Esophagus mucosa (tissue), 1 donor: ENCODE measurements at regions not wholly inside any gene's neighbourhood (a gene's known extent, or its start where the extent isn't known, plus 50 kb on each side); places are given as distances from the start of the nearest gene placed in this dataset.
A peak's percentile ranks its signal among the peaks of the same experiment; 100 is the strongest.
"Not testable (repeated sequence)": the region's sequence is repeated elsewhere in the genome, so short reads cannot be mapped to it uniquely, and the experiment has no call there.

Experiments used
- ATAC-seq: fragments of 200-7000 bp; cut with Tn5 transposase; one replicate; pipeline ENCODE4 v1.9.1; 2020
- donor health status: DM: yes; HTN: yes; CAD: no.

- ATAC-seq: no peak
Measured at GRCh38 chr5:91464886-91465646, 81.9 kb upstream of the ARRDC3 start.

- no peak for ATAC-seq
Measured at GRCh38 chr5:91457681-91458058, 74.6 kb upstream of the ARRDC3 start.

DNA sequence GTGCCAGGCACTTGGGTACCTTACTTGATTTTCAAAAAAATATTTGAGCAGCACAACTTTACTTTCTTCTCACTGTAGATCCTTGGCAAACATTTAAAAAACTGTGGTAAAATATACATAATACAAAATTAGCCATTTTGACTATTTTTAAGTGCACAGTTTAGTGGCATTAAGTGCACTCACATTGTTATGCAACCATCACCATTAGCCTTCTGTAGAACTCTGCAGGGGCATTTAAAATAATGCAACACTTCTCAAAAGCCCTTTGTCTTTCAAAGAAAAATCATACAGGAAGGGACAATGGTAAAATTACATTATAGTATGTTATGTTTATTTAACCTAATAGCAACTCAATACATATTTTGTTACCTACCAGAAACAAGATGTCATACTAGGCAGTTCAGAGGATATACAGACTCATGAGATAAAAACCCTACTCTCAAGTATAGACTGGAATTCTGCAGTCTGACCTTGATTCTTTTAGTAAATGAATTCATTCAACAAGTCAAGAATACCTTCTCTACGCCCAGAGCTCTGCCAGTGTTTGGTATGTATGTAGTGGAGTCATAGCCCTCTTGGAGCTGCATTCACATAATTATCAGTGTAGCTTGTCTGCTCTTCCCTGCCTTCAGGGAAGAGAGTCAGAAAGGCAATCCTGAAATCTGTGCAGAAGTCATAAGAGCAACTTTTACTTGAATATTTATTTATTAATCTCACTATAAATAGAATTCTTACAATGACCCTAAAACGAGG is 74.0 kb upstream of the ARRDC3 start:
- no peak for ATAC-seq

DNA sequence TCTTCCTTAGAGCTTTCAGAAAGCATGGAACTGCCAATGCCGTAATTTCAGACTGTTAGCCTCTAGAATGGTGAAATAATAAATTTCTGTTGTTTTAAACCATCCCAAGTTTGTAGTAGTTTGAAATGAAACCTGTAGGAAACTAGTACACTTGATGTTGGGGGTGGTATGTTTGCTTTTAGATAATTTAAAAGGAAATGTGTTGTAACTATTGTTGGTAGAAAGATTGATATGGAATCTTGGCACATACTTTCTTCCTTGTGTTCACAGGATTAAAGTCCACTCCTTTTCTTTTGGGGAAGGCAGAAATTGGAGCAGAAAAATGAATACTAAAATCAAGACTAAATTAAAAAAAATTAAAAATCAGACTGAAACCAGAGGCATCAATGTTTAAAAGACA is 66.0 kb upstream of the ARRDC3 start:
- ATAC-seq: no peak

GRCh38 chr5:91448079-91448478 is 65.0 kb upstream of the ARRDC3 start:
- ATAC-seq: not testable (repeated sequence)

DNA sequence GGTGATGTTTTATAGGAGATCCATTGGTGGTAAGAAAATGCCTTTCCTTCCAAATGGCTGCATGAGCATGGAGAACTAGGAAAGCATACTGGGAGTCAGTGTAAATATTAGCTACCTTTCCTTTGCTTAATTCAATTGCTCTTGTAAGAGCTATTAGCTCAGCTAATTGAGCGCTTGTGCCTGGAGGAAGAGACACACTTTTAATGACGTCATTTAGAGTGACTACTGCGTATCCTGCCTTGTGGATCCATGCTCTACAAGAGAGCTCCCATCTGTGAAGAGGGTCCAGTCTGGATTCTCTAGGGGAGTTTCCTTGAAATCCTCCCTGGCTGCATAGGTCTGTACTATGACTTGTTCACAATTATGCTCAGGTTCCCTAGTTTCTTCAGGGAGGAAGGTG is 63.8 kb upstream of the ARRDC3 start:
- ATAC-seq: not testable (repeated sequence)

- ATAC-seq: peak; percentile 46
Measured at GRCh38 chr5:91443761-91444467, 60.8 kb upstream of the ARRDC3 start.

- peak; percentile 28 for ATAC-seq
Measured at GRCh38 chr5:91443023-91443422, 59.9 kb upstream of the ARRDC3 start.

DNA sequence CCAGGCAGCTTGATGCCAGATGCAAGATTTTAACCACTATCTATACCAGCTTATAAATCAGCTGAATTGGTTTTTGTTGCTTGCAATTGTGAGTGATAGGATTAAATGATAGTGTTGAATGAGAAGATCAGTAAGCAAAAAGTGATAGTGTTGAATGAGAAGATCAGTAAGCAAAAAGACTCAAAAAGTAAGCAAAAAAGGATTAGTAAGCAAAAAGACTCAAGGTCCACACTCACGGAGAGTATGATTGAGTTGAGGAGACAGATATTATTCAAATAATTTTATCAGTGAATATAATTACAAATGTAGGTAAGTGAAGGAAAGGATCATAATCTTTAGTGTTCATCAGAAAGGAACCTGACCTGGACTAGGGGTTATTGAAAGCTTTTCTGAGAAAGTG is 58.0 kb upstream of the ARRDC3 start:
- ATAC-seq: no peak

DNA sequence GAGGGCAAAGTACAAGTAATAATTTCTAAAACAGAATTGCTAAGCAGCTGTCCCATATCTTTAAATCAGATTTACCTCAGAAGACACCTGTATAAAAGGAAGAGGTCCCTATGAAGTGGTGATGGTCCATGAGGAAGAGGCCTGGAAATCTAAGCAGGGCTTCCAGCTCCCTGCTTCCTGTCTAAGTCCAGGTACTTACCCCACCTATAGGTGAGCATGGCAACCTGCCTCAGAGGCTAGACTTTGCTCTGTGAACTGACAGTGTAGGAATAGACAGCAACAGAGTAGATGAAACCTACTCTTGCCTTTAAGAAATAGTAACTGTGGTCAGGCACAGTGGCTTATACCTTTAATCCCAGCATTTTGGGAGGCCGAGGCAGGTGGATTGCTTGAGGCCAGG is 55.8 kb upstream of the ARRDC3 start:
- ATAC-seq: no peak

DNA sequence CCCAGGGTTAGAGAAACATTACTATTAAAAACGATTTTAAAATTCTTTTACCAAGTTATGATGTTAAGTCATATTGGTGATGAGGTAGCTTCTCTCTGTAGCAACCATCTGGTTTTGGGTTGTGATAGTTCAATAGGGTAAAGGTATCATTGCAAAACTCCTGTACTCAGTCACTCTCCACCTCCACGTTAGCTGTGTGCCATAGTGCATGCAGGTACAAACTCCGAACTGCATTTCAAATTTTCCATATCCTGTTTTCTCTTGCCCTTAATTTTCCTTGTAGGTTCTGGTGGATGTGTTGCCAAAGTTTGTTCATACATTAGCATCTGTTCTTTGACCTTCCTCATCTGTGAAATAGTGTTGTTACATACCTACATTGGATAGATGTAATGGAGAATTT is 53.1 kb upstream of the ARRDC3 start:
- ATAC-seq: peak; percentile 62

DNA sequence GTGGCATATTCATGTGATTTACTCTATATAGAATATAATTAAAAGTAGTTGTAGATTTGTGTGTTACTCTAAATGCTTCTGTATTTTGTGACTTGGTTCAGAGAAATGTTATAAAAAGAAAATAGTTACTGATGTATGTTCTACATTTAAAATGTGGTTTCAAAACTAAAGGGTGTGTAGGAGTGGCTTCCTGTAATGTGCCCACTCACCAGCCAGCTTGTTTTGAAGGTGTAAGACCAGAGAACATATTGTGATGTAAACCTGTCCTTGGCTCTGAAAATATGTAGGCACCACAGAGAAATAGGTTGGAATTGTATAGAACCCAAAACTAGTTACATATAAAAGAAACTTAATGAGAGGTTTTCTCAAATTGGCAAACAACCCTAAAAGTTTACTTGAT is 51.2 kb upstream of the ARRDC3 start:
- ATAC-seq: no peak

- ATAC-seq: no peak
Measured at GRCh38 chr5:91433861-91434260, 50.7 kb upstream of the ARRDC3 start.
